HG03575 (cell line): ENCODE measurements at regions not wholly inside any gene's neighbourhood (a gene's known extent, or its start where the extent isn't known, plus 50 kb on each side); places are given as distances from the start of the nearest gene placed in this dataset.
"Not testable (repeated sequence)": the region's sequence is repeated elsewhere in the genome, so short reads cannot be mapped to it uniquely, and the experiment has no call there.

ENCODE experiments used
- ATAC-seq: cut with Tn5 transposase; IDR thresholded peaks from one replicate; pipeline ENCODE4 v1.9.1; 2021; ENCODE audit not compliant: unreplicated experiment, insufficient number of reproducible peaks, low FRiP score; ENCODE audit errors: extremely low read depth

DNA sequence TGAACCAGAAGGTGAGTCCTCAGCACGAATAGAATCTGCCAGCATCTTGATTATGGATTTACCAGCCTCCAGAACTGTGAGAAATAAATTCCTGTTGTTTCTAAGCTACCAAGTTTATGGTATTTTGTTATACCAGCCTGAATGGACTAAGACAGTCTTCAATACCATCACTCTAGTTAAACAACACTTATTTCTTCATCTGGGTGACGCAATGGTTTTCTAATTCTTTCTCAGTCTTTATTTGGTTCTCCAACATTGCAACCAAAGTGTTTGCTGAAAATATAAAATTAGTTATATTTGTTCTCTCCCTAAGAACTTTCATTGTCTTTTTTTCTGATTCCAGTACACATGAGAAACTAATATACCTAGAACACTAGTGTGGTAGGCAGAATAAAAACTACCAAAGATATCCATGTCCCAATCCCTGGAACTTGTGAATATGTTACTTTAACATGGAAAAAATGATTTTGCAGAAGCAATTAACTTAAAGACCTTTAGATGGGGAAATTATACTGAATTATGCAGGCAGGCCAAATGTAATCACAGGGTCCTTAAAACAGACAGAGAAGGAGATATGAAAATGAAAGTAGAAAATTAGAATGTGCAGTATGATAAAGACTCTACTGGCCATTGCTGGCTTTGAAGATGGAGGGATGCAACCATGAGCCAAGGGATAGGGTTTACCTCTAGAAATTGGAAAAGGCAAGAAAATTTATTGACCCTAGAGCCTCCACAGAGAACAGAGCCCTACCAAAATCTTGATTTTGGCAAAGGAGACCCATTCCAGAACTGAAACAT is 1115.1 kb downstream of the PLA2G4A start:
- no peak for ATAC-seq

DNA sequence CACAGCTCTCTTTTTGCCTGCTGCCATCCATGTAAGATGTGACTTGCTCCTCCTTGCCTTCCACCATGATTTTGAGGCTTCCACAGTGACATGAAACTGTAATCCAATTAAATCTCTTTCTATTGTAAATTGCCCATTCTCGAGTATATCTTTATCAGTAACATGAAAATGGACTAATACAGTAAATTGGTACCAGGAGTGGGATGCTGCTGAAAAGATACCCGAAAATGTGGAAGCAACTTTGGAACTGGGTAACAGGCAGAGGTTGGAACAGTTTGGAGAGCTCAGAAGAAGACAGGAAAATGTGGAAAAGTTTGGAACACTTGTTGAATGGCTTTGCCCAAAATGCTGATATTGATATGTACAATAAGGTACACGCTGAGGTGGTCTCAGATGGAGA is 1117.9 kb downstream of the PLA2G4A start:
- not testable (repeated sequence) for ATAC-seq

GRCh38 chr1:187947359-187947758 is 1118.6 kb downstream of the PLA2G4A start:
- ATAC-seq = no peak

GRCh38 chr1:187948170-187948794 is 1119.5 kb downstream of the PLA2G4A start:
- ATAC-seq = no peak

DNA sequence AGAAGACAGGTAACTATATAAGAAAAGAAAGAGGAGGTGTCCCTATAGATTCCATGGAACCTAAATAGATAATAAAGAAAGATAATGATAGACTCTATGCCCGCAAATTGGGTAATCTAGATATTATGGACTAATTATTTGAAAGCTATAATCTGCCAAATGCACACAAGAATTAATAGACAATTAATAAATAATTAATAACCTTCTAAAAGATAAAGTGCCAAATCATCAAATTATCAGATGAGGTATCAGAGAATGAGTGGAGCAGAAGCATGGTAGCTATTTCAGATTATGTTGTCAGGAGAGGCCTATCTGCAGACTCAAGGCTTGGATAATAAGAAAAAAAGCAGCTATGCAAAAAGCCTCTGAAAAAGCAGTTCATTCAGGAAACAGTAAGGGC is 1120.8 kb downstream of the PLA2G4A start:
- ATAC-seq = no peak

- ATAC-seq = no peak
Observed at GRCh38 chr1:187951817-187952216, 1123.1 kb downstream of the PLA2G4A start.

GRCh38 chr1:187952446-187952845 is 1123.7 kb downstream of the PLA2G4A start:
- no peak for ATAC-seq

GRCh38 chr1:187956975-187957374 is 1128.2 kb downstream of the PLA2G4A start:
- ATAC-seq = no peak

DNA sequence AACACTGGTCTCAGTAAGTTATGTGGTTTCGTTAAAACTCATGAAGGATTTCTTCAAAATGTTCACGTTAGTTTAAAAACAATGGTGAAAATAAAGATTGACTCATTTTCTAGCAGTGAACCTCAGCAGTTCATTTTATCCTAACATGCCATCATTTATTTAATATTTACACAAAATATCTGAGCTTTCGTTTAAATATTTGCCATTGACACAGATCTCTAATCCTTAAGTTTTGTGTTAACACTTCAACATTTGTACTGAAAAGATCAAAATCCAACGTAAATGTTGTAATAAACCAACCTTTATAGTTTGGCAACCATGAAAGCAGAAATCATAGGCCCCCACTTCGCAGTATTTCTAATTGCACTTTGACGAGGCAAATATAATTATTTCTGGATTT is 1129.5 kb downstream of the PLA2G4A start:
- ATAC-seq = no peak

DNA sequence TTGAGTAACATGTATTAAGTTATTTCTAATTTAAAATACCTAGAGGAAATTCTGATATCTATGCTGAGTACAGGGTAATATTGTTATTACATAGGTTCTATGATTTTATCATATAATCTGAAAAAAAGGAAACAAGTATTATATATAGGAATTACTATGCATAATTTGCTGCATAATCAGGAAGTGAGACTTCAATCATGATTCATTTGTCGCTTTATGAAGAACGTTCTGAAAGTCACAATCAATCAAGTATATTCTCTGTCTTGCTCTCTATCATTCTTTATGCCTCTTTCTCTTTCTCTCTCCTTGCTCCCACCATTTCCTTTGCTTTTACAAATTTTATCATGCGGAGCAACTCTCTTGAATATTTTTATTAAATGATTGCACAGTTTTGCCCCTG is 1130.3 kb downstream of the PLA2G4A start:
- ATAC-seq = no peak

DNA sequence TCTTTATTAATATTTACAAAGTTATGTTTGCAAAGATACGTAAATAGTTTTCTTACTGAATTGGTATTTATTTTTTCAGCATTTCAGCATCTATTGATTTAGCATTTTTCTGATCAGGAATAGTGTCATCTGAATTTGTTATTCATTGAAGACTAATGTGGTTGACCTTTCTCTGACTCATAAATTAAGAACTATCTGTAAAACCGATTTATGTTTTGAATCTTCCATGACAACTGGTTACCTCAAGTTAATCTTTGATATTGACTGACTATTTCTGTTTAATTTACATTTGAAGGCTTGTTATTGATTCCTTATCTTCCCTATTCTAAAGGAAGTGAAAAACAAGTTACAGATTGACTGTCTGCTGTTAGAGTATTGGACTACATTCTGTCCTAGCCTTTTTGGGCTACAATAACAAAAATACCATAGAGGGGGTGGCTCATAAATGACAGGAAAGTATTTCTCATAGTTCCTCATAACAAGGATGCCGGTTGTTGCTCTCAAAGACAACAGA is 1131.4 kb downstream of the PLA2G4A start:
- no peak for ATAC-seq

DNA sequence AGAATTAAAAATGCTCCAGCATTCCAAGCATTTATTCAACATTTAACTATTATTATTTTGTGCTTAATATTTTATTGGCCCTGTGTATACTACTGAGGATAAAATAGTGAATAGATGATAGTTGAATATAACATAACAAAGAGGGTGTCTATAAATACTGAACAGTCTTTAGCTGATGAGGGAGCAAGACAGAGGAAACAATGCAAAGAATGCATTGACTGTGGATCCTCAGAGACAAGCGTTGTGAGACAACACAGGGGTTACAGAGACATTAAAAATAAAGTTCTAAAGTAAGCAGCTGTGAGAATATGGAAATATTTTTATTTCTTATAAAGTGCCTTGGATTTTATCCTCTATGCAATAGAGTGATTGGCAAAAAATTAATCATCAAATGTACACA is 1133.1 kb downstream of the PLA2G4A start:
- ATAC-seq = no peak

DNA sequence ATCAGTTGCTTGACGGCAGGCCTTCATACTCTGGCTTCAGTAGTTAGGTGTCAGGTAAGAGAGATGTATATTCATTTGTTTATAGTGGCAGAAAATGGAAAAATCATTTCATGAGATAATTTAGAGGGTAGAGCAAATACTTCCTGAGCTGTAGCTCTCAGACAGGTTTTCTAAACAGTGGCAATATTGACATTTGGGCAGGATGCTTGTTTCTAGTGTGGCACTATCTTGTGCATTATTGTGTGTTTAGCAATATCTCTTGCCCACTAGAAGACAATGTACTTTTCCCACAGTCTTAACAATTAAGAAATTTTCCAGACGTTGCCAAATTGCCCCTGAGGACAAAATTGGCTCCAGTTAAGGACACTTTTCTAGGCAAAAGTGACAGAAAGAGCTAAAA is 1143.1 kb downstream of the PLA2G4A start:
- ATAC-seq = no peak

GRCh38 chr1:187977298-187977697 is 1148.5 kb downstream of the PLA2G4A start:
- ATAC-seq = no peak

DNA sequence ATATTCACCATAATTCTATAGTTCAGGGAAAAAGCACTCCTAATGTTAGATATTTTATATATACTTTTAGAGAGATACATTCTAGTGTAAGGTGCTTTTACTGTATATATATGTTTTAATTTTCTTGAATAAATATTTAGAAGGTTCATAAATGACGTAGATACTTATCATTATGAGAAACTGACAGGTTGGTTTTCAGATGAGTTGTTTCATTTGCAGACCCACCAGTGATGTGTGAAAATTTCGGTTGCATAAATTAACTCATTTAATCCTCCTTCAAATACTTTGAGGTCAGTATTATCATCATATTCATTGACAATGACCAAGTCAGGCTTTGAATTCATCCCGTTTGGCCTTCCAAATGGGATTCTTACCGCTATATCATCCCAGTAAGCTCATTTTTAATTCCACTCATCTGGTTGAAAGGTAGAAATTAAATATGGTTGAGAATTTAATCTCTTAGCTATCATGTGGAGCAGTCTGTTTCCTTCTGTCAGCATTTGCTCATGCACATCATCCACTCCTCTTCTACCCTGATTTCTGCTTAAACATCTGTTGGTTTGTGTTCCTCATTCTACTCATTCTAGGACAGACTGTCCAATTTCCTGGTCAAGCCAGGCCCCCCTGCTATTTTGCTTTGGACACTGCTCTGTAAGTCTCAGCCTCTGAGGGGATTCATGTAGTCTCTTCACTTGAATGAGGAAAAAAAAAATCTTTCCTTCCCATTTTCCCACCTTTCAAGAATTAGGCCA is 1156.6 kb downstream of the PLA2G4A start:
- ATAC-seq = no peak

GRCh38 chr1:187985897-187986654 is 1157.3 kb downstream of the PLA2G4A start:
- ATAC-seq = peak; percentile 82

DNA sequence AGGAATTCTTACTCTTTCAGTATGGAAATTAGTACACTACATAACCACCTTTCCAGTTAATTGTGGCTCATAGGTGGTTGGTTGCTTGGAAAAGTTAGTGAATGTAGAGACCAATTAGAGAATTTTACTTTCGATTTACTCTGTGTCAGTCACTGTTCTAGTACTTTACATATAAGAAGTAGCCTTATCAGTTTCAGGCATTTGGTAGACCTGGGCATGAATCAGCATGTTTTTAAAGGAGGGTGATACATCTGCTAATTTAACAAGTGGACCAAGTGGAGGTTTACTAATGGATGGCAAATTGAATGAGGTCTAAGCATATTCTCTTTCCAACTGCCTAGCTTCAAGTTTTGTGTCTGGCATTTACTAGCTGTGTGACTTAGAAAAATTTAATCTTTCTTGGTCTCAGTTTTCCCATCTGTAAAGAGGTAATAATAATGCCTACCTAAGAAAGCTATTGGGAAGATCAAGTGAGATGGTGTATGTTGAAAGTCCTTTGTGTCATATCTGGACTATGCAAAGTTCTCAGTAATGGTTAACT is 1158.6 kb downstream of the PLA2G4A start:
- ATAC-seq = no peak

GRCh38 chr1:187991944-187992343 is 1163.2 kb downstream of the PLA2G4A start:
- no peak for ATAC-seq

DNA sequence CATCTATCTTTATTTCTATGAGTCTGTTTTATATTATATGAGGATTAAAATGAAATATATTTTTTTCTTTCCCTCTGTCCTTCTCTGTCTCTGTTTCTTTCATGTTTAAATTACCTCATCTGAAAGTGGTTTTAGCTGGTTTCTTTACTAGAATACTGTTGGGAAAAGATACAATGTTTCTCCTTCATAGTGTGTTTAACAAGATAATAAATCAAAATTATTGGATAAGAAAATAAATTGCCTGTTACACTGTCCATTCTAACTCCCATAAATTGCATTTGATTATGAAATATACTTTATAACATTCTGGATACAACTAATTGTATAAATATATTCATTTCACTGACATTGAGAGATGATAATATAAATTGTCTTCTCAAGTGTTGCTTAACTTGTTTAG is 1168.0 kb downstream of the PLA2G4A start:
- no peak for ATAC-seq
